WERI-Rb-1 (cell line): ENCODE measurements at regions not wholly inside any gene's neighbourhood (a gene's known extent, or its start where the extent isn't known, plus 50 kb on each side); places are given as distances from the start of the nearest gene placed in this dataset.
A peak's percentile ranks its signal among the peaks of the same experiment; 100 is the strongest.

ENCODE experiments used
- DNase-seq: peaks from one replicate; pipeline ENCODE4 v3.0.0-alpha.2; 2020
- H3K27ac ChIP-seq: fragments of 250-450 bp; sonication (Bioruptor Pico); 2 replicates; pipeline ENCODE4 v1.5.1; 2020; ENCODE audit warnings: mild to moderate bottlenecking, moderate library complexity
- H3K27me3 ChIP-seq: fragments of 250-450 bp; sonication (Bioruptor Pico); 2 replicates; pipeline ENCODE4 v1.5.1; 2021; ENCODE audit warnings: mild to moderate bottlenecking, low read depth, moderate library complexity; ENCODE audit not compliant: insufficient read depth, severe bottlenecking
- H3K36me3 ChIP-seq: fragments of 250-450 bp; sonication (Bioruptor Pico); 2 replicates; pipeline ENCODE4 v1.5.1; 2020; ENCODE audit warnings: mild to moderate bottlenecking, moderate library complexity
- H3K4me3 ChIP-seq: 2 replicates; pipeline ENCODE4 v1.5.1; 2011; ENCODE audit warnings: low read depth, mild to moderate bottlenecking, control low read depth, low read length
- H3K9me3 ChIP-seq: fragments of 250-450 bp; sonication (Bioruptor Pico); 2 replicates; pipeline ENCODE4 v1.5.1; 2021; ENCODE audit warnings: mild to moderate bottlenecking, moderate library complexity; ENCODE audit not compliant: severe bottlenecking
- CTCF ChIP-seq: IDR thresholded peaks from 2 replicates; pipeline ENCODE4 v1.5.1; 2011; ENCODE audit warnings: low read depth, mild to moderate bottlenecking, control low read depth, inconsistent platforms, low read length

- no peak for DNase-seq
- Histone ChIP-seq H3K36me3 (no peaks in the 10 kb centered on the region), H3K27me3 (no peaks in the 10 kb centered on the region), H3K9me3 (no peaks in the 10 kb centered on the region), H3K27ac (no peak overlapping the region), H3K4me3 (no peak overlapping the region)
- no peak for TF ChIP-seq CTCF
Measured at GRCh38 chr6:168968801-168969200, 284.8 kb downstream of the THBS2 start.

- H3K4me3 ChIP-seq = no peak overlapping the region
- no peaks in the 10 kb centered on the region for H3K27me3 ChIP-seq
- H3K9me3 ChIP-seq = no peaks in the 10 kb centered on the region
- TF ChIP-seq CTCF = no peak
- H3K36me3 ChIP-seq = no peaks in the 10 kb centered on the region
- peak; percentile 31 for DNase-seq
- no peak overlapping the region for H3K27ac ChIP-seq
Measured at GRCh38 chr6:168968228-168968627, 285.4 kb downstream of the THBS2 start.

- no peaks in the 10 kb centered on the region for H3K9me3 ChIP-seq
- H3K36me3 ChIP-seq = no peaks in the 10 kb centered on the region
- H3K4me3 ChIP-seq = no peak overlapping the region
- no peak for DNase-seq
- TF ChIP-seq CTCF = no peak
- H3K27me3 ChIP-seq = no peaks in the 10 kb centered on the region
- no peak overlapping the region for H3K27ac ChIP-seq
Measured at GRCh38 chr6:168967281-168967925, 286.2 kb downstream of the THBS2 start.

GRCh38 chr6:168964138-168964835 lies 289.4 kb downstream of the THBS2 start:
- Histone ChIP-seq H3K27ac (no peak overlapping the region), H3K9me3 (no peaks in the 10 kb centered on the region), H3K36me3 (no peaks in the 10 kb centered on the region), H3K4me3 (no peak overlapping the region), H3K27me3 (no peaks in the 10 kb centered on the region)
- TF ChIP-seq CTCF = no peak
- DNase-seq = no peak

- H3K9me3 ChIP-seq = no peaks in the 10 kb centered on the region
- TF ChIP-seq CTCF = no peak
- H3K27ac ChIP-seq = no peak overlapping the region
- no peaks in the 10 kb centered on the region for H3K27me3 ChIP-seq
- no peak overlapping the region for H3K4me3 ChIP-seq
- no peaks in the 10 kb centered on the region for H3K36me3 ChIP-seq
- DNase-seq = no peak
Measured at GRCh38 chr6:168962886-168963285, 290.8 kb downstream of the THBS2 start.
